DOHH2 (cell line): ENCODE measurements at regions not wholly inside any gene's neighbourhood (a gene's known extent, or its start where the extent isn't known, plus 50 kb on each side); places are given as distances from the start of the nearest gene placed in this dataset.

Source experiments
- CTCF ChIP-seq: fragments of 200-600 bp; sonication (generic); IDR thresholded peaks from one replicate; pipeline ENCODE4 v1.5.1; 2014; ENCODE audit warnings: antibody characterized with exemption, mild to moderate bottlenecking, low read depth, low read length; ENCODE audit not compliant: poor library complexity, severe bottlenecking
- EZH2phosphoT487 ChIP-seq: fragments of 200-600 bp; sonication (generic); IDR thresholded peaks from 2 replicates; pipeline ENCODE4 v1.6.1; 2017; ENCODE audit warnings: borderline replicate concordance, mild to moderate bottlenecking, antibody characterized with exemption, low read length, moderate library complexity, mixed read lengths

GRCh38 chr18:60978338-60978737 is 354.9 kb upstream of the CDH20 start:
- TF ChIP-seq EZH2phosphoT487: no peak
- no peak for TF ChIP-seq CTCF
